ENCODE measurements at regions not wholly inside any gene's neighbourhood (a gene's known extent, or its start where the extent isn't known, plus 50 kb on each side); places are given as distances from the start of the nearest gene placed in this dataset.
A peak's percentile ranks its signal among the peaks of the same experiment; 100 is the strongest.

GRCh38 chr14:56000846-56001245, 117.4 kb upstream of the PELI2 start:
- ATAC-seq, result no peak

GRCh38 chr14:56002342-56002741, 115.9 kb upstream of the PELI2 start:
- Mint-ChIP-seq H3K36me3 (peaks cover 0 to 9% (median 0%) of the 10 kb centered on the region in 5 donors), H3K27me3 (peaks cover 48 to 82% (median 66%) of the 10 kb centered on the region in 5 donors), H3K27ac (peak overlapping the region in 2 of 9 donors; percentile 51 to 63), H3K4me1 (peaks cover 26 to 45% (median 32%) of the 10 kb centered on the region in 7 donors), H3K9me3 (peaks cover 0 to 32% (median 9%) of the 10 kb centered on the region in 11 donors), H3K4me3 (peak overlapping the region in 3 of 10 donors; percentile 44 to 54 (median 46))
- Histone ChIP-seq H3K9me3 (ENCODE audit: control insufficient read depth in 2 of 3, low read length in 3 of 3) (peaks cover 0 to 11% (median 4%) of the 10 kb centered on the region in 3 experiments), H3K27ac (ENCODE audit: low read depth, low read length) (no peak overlapping the region), H3K4me1 (ENCODE audit: control insufficient read depth in 2 of 2, insufficient read depth in 2 of 2, low read length in 2 of 2) (peaks cover 26% of the 10 kb centered on the region in 2 donors), H3K4me3 (ENCODE audit: low read length) (no peak overlapping the region), H3K27me3 (ENCODE audit: control insufficient read depth in 2 of 2, insufficient read depth in 2 of 2, low read length in 2 of 2) (peaks cover 0 to 18% of the 10 kb centered on the region in 2 donors), H3K36me3 (ENCODE audit: control insufficient read depth in 2 of 3, insufficient read depth in 3 of 3, low read length in 3 of 3) (no peaks in the 10 kb centered on the region)
- ChIA-PET POLR2A (no interaction called here), CTCF (no interaction called here)
- intact Hi-C loops (cut with micrococcal nuclease), result loop anchor here in 1 of 2 donors (2.0 to 10.0 kb wide), 3 partner anchors 116 to 195 kb away; partner anchors contain the start of gene PELI2
- ATAC-seq (no peak), DNase-seq (no peak)

More at GRCh38 chr14:56000846-56001245, 117.4 kb upstream of the PELI2 start:
- Histone ChIP-seq H3K36me3 (ENCODE audit: control insufficient read depth in 2 of 3, insufficient read depth in 3 of 3, low read length in 3 of 3) (no peaks in the 10 kb centered on the region), H3K27me3 (ENCODE audit: control insufficient read depth in 2 of 2, insufficient read depth in 2 of 2, low read length in 2 of 2) (peaks cover 0 to 18% of the 10 kb centered on the region in 2 donors), H3K27ac (ENCODE audit: low read depth, low read length) (no peak overlapping the region), H3K9me3 (ENCODE audit: control insufficient read depth in 2 of 3, low read length in 3 of 3) (peaks cover 0 to 11% (median 4%) of the 10 kb centered on the region in 3 experiments), H3K4me1 (ENCODE audit: control insufficient read depth in 2 of 2, insufficient read depth in 2 of 2, low read length in 2 of 2) (peaks cover 26% of the 10 kb centered on the region in 2 donors), H3K4me3 (ENCODE audit: low read length) (no peak overlapping the region)
- DNase-seq, result no peak
- H3K36me3 Mint-ChIP-seq, result peaks cover 0 to 13% (median 0%) of the 10 kb centered on the region in 5 donors
- peaks cover 0 to 44% (median 16%) of the 10 kb centered on the region in 11 donors for H3K9me3 Mint-ChIP-seq
- H3K4me3 Mint-ChIP-seq, result no peak overlapping the region
- peaks cover 56 to 92% (median 76%) of the 10 kb centered on the region in 5 donors for H3K27me3 Mint-ChIP-seq
- ChIA-PET POLR2A (no interaction called here), CTCF (no interaction called here)
- intact Hi-C loops (cut with micrococcal nuclease), result loop anchor here in 1 of 2 donors (5.0 to 10.0 kb wide), 2 partner anchors 174 to 194 kb away; no protein-coding TSS in a partner anchor
- no peak overlapping the region for H3K27ac Mint-ChIP-seq
- H3K4me1 Mint-ChIP-seq, result peaks cover 24 to 45% (median 31%) of the 10 kb centered on the region in 7 donors

GRCh38 chr14:56002876-56003625, 115.2 kb upstream of the PELI2 start:
- intact Hi-C loops (cut with micrococcal nuclease), result loop anchor here (1.0 to 10.0 kb wide), 4 partner anchors 114 to 196 kb away; partner anchors contain the start of gene PELI2 (in 1 of the 2)
- peak; percentile 93 for ATAC-seq
- Histone ChIP-seq H3K36me3 (ENCODE audit: control insufficient read depth in 2 of 3, insufficient read depth in 3 of 3, low read length in 3 of 3) (no peaks in the 10 kb centered on the region), H3K9me3 (ENCODE audit: control insufficient read depth in 2 of 3, low read length in 3 of 3) (peaks cover 0 to 11% (median 8%) of the 10 kb centered on the region in 3 experiments), H3K27ac (ENCODE audit: low read depth, low read length) (no peak overlapping the region), H3K27me3 (ENCODE audit: control insufficient read depth in 2 of 2, insufficient read depth in 2 of 2, low read length in 2 of 2) (peaks cover 0 to 18% of the 10 kb centered on the region in 2 donors), H3K4me1 (ENCODE audit: control insufficient read depth in 2 of 2, insufficient read depth in 2 of 2, low read length in 2 of 2) (peaks cover 26% of the 10 kb centered on the region in 2 donors), H3K4me3 (ENCODE audit: low read length) (peak overlapping the region; percentile 19)
- Mint-ChIP-seq H3K4me1 (peaks cover 26 to 45% (median 32%) of the 10 kb centered on the region in 7 donors), H3K4me3 (peak overlapping the region; percentile 17 to 61 (median 45)), H3K9me3 (peaks cover 0 to 34% (median 11%) of the 10 kb centered on the region in 11 donors), H3K27ac (peak overlapping the region in 7 of 9 donors; percentile 33 to 80 (median 45)), H3K27me3 (peaks cover 47 to 81% (median 61%) of the 10 kb centered on the region in 5 donors), H3K36me3 (peaks cover 0 to 9% (median 3%) of the 10 kb centered on the region in 5 donors)
- ChIA-PET CTCF (no interaction called here), POLR2A (no interaction called here)
- DNase-seq, result peak in 8 of 9 donors; percentile 27 to 87 (median 78)

GRCh38 chr14:56004323-56004722, 113.9 kb upstream of the PELI2 start:
- peaks cover 0 to 36% (median 12%) of the 10 kb centered on the region in 11 donors for H3K9me3 Mint-ChIP-seq
- H3K36me3 ChIP-seq (ENCODE audit: control insufficient read depth in 2 of 3, insufficient read depth in 3 of 3, low read length in 3 of 3), result no peaks in the 10 kb centered on the region
- H3K4me3 ChIP-seq (ENCODE audit: low read length), result no peak overlapping the region
- POLR2A ChIA-PET, result interaction anchor here (0.7 kb wide), 1 partner anchor 108 kb away, joined by 3 read pairs; no protein-coding TSS in a partner anchor
- H3K27me3 ChIP-seq (ENCODE audit: control insufficient read depth in 2 of 2, insufficient read depth in 2 of 2, low read length in 2 of 2), result peaks cover 0 to 18% of the 10 kb centered on the region in 2 donors
- intact Hi-C loops (cut with micrococcal nuclease), result loop anchor here in 1 of 2 donors (5.0 to 10.0 kb wide), 2 partner anchors 170 to 197 kb away; no protein-coding TSS in a partner anchor
- peaks cover 26% of the 10 kb centered on the region in 2 donors for H3K4me1 ChIP-seq (ENCODE audit: control insufficient read depth in 2 of 2, insufficient read depth in 2 of 2, low read length in 2 of 2)
- no peak overlapping the region for H3K27ac Mint-ChIP-seq
- peaks cover 26 to 45% (median 32%) of the 10 kb centered on the region in 7 donors for H3K4me1 Mint-ChIP-seq
- no peak overlapping the region for H3K27ac ChIP-seq (ENCODE audit: low read depth, low read length)
- peaks cover 0 to 11% (median 8%) of the 10 kb centered on the region in 3 experiments for H3K9me3 ChIP-seq (ENCODE audit: control insufficient read depth in 2 of 3, low read length in 3 of 3)
- CTCF ChIA-PET, result no interaction called here
- ATAC-seq (no peak), DNase-seq (no peak)
- H3K27me3 Mint-ChIP-seq, result peaks cover 44 to 81% (median 54%) of the 10 kb centered on the region in 5 donors
- peak overlapping the region in 7 of 10 donors; percentile 16 to 73 (median 51) for H3K4me3 Mint-ChIP-seq
- H3K36me3 Mint-ChIP-seq, result peaks cover 0 to 6% (median 3%) of the 10 kb centered on the region in 5 donors

- Histone ChIP-seq H3K36me3 (ENCODE audit: control insufficient read depth in 2 of 3, insufficient read depth in 3 of 3, low read length in 3 of 3) (no peaks in the 10 kb centered on the region), H3K4me1 (ENCODE audit: control insufficient read depth in 2 of 2, insufficient read depth in 2 of 2, low read length in 2 of 2) (peaks cover 26% of the 10 kb centered on the region in 2 donors), H3K27me3 (ENCODE audit: control insufficient read depth in 2 of 2, insufficient read depth in 2 of 2, low read length in 2 of 2) (peaks cover 0 to 18% of the 10 kb centered on the region in 2 donors), H3K4me3 (ENCODE audit: low read length) (no peak overlapping the region), H3K27ac (ENCODE audit: low read depth, low read length) (no peak overlapping the region), H3K9me3 (ENCODE audit: control insufficient read depth in 2 of 3, low read length in 3 of 3) (peaks cover 0 to 11% (median 8%) of the 10 kb centered on the region in 3 experiments)
- Mint-ChIP-seq H3K27ac (peak overlapping the region in 2 of 9 donors; percentile 58 to 63), H3K36me3 (peaks cover 0 to 6% (median 3%) of the 10 kb centered on the region in 5 donors), H3K27me3 (peaks cover 46 to 82% (median 54%) of the 10 kb centered on the region in 5 donors), H3K9me3 (peaks cover 0 to 40% (median 12%) of the 10 kb centered on the region in 11 donors), H3K4me1 (peaks cover 26 to 45% (median 32%) of the 10 kb centered on the region in 7 donors), H3K4me3 (peak overlapping the region; percentile 19 to 77 (median 58))
- ATAC-seq (peak; percentile 43), DNase-seq (peak in 7 of 9 donors; percentile 24 to 64 (median 41))
- ChIA-PET POLR2A (interaction anchor here (0.7 kb wide), 1 partner anchor 107 kb away, joined by 3 read pairs; no protein-coding TSS in a partner anchor), CTCF (no interaction called here)
- intact Hi-C loops (cut with micrococcal nuclease), result loop anchor here in 1 of 2 donors (5.0 to 10.0 kb wide), 2 partner anchors 170 to 197 kb away; no protein-coding TSS in a partner anchor
Observed at GRCh38 chr14:56004786-56005185, 113.4 kb upstream of the PELI2 start.
